ENCODE measurements at regions not wholly inside any gene's neighbourhood (a gene's known extent, or its start where the extent isn't known, plus 50 kb on each side); places are given as distances from the start of the nearest gene placed in this dataset.

DNA sequence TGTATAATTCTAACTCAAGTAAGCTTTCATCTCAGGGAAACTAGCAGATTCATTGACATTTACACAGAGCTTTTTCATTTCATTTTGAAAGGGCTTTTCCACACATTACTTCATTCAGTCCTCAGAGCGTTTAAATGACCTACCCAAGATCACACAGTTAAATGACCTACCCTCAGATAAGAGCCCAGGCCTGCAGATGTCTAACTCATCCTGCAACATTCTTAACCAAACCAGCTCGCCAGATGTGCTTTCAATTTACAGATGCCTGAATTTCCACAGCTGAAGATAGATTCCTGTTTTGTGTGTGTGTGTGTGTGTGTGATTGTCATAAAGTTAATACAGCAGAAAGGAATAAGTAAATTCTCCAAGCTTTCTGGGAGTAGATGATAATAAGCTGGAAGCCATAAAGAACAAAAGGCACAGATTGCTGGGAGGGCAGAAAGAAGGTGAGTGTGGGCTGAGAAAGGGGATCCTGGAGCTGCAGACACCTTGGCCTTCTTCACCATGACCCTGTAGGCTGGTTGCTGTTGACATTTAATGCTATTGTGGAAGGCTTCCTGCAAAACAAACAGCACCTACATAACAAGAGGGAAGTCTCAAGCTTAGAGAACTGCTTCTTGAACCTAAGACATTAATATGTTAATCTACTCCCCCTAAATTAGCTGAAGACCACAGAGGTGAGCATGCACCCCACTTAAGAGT lies 489.7 kb upstream of the CELF2 start:
- H4K20me1 ChIP-seq (ENCODE audit: control insufficient read depth, extremely low read depth, insufficient read depth, low read length): no peaks in the 10 kb centered on the region
- H3K27ac ChIP-seq (ENCODE audit: control insufficient read depth, insufficient read depth, low read length): no peak overlapping the region
- no peak for DNase-seq (ENCODE audit: low read depth, low spot score)
- H2AFZ ChIP-seq (ENCODE audit: control insufficient read depth, low read length): no peak overlapping the region
- no peaks in the 10 kb centered on the region for H3K4me1 ChIP-seq (ENCODE audit: control insufficient read depth, extremely low read depth, insufficient read depth, low read length)
- no peak overlapping the region for H3K4me2 ChIP-seq (ENCODE audit: control insufficient read depth, extremely low read depth, insufficient read depth, low read depth, low read length)
- no peaks in the 10 kb centered on the region for H3K36me3 ChIP-seq (ENCODE audit: control insufficient read depth in 2 of 2, extremely low read depth in 1 of 2, insufficient read depth in 2 of 2, low read length in 2 of 2)
- no peaks in the 10 kb centered on the region for H3K27me3 ChIP-seq (ENCODE audit: control insufficient read depth, extremely low read depth, insufficient read depth, low read length)
- FAIRE-seq: no peak
- no peak overlapping the region for H3K9ac ChIP-seq (ENCODE audit: control insufficient read depth, extremely low read depth, insufficient read depth, low read length)
- dilution Hi-C loops (cut with MboI; ENCODE audit: extremely low pct_ligation_motif_present, low sequenced_read_pairs): no loop called here
- H3K9me3 ChIP-seq (ENCODE audit: control insufficient read depth, low read depth, low read length): no peaks in the 10 kb centered on the region
- H3K9me1 ChIP-seq (ENCODE audit: control insufficient read depth, extremely low read depth, insufficient read depth, low read length): no peaks in the 10 kb centered on the region
- no peak overlapping the region for H3K4me3 ChIP-seq (ENCODE audit: control insufficient read depth in 2 of 3, extremely low read depth in 1 of 3, insufficient read depth in 2 of 3, low read depth in 1 of 3, low read length in 3 of 3)
- TF ChIP-seq EZH2 (IDR thresholded peaks at IDR 0.05; ENCODE audit: low read length) (no peak), CTCF (optimal IDR thresholded peaks at IDR 0.05 in 1 of 3, IDR thresholded peaks at IDR 0.05 in 1 of 3, conservative IDR thresholded peaks at IDR 0.05 in 1 of 3; ENCODE audit: extremely low read depth in 1 of 3, insufficient read depth in 2 of 3, low read length in 3 of 3) (no peak)
- no peaks in the 10 kb centered on the region for H3K79me2 ChIP-seq (ENCODE audit: control insufficient read depth, insufficient read depth, low read length)

- Histone ChIP-seq H3K27me3 (ENCODE audit: control insufficient read depth, extremely low read depth, insufficient read depth, low read length) (no peaks in the 10 kb centered on the region), H3K9me1 (ENCODE audit: control insufficient read depth, extremely low read depth, insufficient read depth, low read length) (no peaks in the 10 kb centered on the region), H3K36me3 (ENCODE audit: control insufficient read depth in 2 of 2, extremely low read depth in 1 of 2, insufficient read depth in 2 of 2, low read length in 2 of 2) (no peaks in the 10 kb centered on the region), H3K4me2 (ENCODE audit: control insufficient read depth, extremely low read depth, insufficient read depth, low read depth, low read length) (no peak overlapping the region), H3K79me2 (ENCODE audit: control insufficient read depth, insufficient read depth, low read length) (no peaks in the 10 kb centered on the region), H3K9me3 (ENCODE audit: control insufficient read depth, low read depth, low read length) (no peaks in the 10 kb centered on the region), H3K9ac (ENCODE audit: control insufficient read depth, extremely low read depth, insufficient read depth, low read length) (no peak overlapping the region), H4K20me1 (ENCODE audit: control insufficient read depth, extremely low read depth, insufficient read depth, low read length) (no peaks in the 10 kb centered on the region), H3K4me1 (ENCODE audit: control insufficient read depth, extremely low read depth, insufficient read depth, low read length) (no peaks in the 10 kb centered on the region), H3K27ac (ENCODE audit: control insufficient read depth, insufficient read depth, low read length) (no peak overlapping the region), H3K4me3 (ENCODE audit: control insufficient read depth in 2 of 3, extremely low read depth in 1 of 3, insufficient read depth in 2 of 3, low read depth in 1 of 3, low read length in 3 of 3) (no peak overlapping the region), H2AFZ (ENCODE audit: control insufficient read depth, low read length) (no peak overlapping the region)
- DNase-seq (ENCODE audit: low read depth, low spot score): no peak
- dilution Hi-C loops (cut with MboI; ENCODE audit: extremely low pct_ligation_motif_present, low sequenced_read_pairs): no loop called here
- FAIRE-seq: no peak
- TF ChIP-seq EZH2 (IDR thresholded peaks at IDR 0.05; ENCODE audit: low read length) (no peak), CTCF (optimal IDR thresholded peaks at IDR 0.05 in 1 of 3, IDR thresholded peaks at IDR 0.05 in 1 of 3, conservative IDR thresholded peaks at IDR 0.05 in 1 of 3; ENCODE audit: extremely low read depth in 1 of 3, insufficient read depth in 2 of 3, low read length in 3 of 3) (no peak)
These were observed 489.1 kb upstream of the CELF2 start for GRCh38 chr10:10528563-10528910.
